HG02885 (cell line): ENCODE measurements at regions not wholly inside any gene's neighbourhood (a gene's known extent, or its start where the extent isn't known, plus 50 kb on each side); places are given as distances from the start of the nearest gene placed in this dataset.
"Not testable (repeated sequence)": the region's sequence is repeated elsewhere in the genome, so short reads cannot be mapped to it uniquely, and the experiment has no call there.

Experiments used
- ATAC-seq: cut with Tn5 transposase; IDR thresholded peaks from one replicate; pipeline ENCODE4 v1.9.1; 2021; ENCODE audit warnings: mild to moderate bottlenecking; ENCODE audit not compliant: unreplicated experiment, poor library complexity

- no peak for ATAC-seq
Measured at GRCh38 chrX:123087326-123087725, 96.8 kb upstream of the GRIA3 start.

DNA sequence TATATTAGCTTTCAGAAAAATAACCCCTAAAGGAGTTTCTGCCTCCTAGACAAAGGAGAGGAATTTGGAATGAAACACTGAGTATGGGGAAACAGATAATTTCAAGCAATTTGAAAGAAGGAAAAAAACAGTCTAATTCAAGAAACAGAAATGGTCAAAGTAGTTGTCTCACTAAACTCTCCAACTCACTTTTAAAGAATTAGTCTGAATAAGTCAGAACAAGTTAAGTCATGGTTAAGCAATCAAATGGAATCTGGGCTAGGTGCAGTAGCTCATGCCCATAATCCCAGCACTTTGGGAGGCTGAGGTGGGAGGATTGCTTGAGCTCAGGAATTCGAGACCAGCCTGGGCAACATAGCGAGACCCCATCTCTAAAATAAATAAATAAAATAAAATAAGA lies 95.7 kb upstream of the GRIA3 start:
- ATAC-seq = no peak

GRCh38 chrX:123088930-123089329 lies 95.1 kb upstream of the GRIA3 start:
- ATAC-seq = no peak

DNA sequence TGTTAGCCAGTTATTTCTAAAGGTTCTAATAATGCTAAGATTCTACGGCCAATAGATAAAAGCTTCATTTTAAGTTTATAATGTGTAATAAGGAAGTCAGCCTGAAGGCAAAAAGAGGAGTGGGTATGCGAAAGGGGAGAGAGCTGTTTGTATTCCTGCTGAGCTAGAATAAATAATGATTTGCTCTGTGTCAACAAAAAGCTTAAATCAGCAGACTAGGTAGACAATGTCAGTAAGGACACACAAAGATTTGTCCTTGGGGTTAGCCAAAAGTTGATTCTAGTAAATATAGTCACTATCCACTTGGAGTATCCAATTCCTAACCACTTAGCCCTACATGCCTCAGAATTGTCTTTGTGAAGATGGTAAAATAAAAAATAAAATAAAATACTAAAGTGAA lies 90.3 kb upstream of the GRIA3 start:
- no peak for ATAC-seq

- no peak for ATAC-seq
Measured at GRCh38 chrX:123108513-123109427, 75.3 kb upstream of the GRIA3 start.

DNA sequence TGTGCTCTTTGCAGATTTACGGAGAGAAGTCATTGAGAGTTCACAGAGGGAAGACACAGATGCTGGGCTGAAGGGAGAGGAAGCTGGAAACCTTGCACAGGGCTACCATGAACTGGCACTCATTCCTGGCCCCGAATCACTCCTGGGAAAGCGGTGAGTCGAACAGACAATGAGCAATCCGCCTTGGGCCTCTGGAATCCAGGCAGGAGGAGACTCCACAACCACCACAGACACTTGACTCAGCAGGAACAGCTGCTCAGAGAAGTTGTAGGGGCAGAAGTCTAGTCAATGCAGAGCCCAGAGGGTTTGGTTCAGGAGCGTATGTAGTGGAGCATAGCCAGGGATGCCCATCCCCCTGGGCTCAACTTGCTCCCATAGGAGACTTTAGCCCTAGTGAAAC lies 62.8 kb upstream of the GRIA3 start:
- ATAC-seq = no peak

DNA sequence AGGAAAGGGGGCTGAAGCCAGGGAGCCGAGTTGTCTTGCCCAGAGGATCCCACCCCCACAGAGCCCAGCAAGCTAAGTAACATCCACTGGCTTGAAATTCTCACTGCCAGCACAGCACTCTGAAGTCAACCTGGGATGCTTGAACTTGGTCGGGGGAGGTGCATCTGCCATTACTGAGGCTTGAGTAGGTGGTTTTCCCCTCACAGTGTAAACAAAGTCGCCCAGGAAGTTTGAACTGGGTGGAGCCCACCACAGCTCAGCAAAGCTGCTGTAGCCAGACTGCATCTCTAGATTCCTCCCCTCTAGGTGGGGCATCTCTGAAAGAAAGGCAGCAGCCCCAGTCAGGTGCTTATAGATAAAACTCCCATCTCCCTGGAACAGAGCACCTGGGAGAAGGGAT lies 54.3 kb upstream of the GRIA3 start:
- not testable (repeated sequence) for ATAC-seq
